ENCODE measurements at regions not wholly inside any gene's neighbourhood (a gene's known extent, or its start where the extent isn't known, plus 50 kb on each side); places are given as distances from the start of the nearest gene placed in this dataset.

- no peak for DNase-seq (ENCODE audit: low spot score)
- TF ChIP-seq CTCF (IDR thresholded peaks at IDR 0.05; ENCODE audit: borderline replicate concordance, control extremely low read depth, extremely low read depth, insufficient read depth, missing control alignments), result no peak
- in situ Hi-C loops (cut with MboI; ENCODE audit: low sequenced_read_pairs, unreplicated experiment), result no loop called here
These were observed 234.5 kb downstream of the NXPE2 start for GRCh38 chr11:114912826-114913225.

DNA sequence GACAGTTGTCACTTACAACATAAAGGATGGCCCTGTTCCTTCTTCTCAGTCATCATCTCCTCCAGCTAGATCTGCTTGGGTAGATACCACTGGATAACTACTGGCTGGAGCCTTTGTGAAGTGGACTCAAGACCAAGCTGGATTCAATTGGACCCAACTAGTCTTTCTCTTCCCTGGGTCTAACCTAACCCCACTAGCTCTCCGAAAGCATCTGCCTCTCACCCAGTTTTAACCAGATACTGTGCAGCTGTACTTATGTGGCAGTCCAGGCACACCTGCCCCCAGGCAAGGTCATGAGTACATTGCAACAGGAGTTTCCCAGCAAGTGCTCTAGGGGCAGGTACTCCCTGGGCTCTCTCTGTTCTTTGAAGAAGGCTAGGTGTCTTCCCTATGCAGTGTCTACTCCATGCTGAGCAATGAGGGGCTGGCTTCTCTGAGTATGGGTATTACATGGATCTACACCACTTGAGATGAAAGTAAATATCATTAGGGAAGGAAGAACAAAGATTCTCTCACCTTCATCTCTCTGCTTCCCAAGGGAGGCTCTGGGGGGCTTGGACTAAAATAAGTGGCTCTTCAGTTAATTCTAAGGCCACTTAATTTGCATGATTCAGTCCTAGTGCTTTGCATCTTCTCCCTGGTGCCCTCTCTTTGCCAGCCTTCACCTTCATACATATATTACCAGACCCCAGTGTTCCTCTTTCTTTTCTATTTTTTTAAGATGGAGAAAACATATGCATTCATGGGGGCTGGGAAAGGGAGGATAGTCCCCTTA is 236.1 kb downstream of the NXPE2 start:
- TF ChIP-seq CTCF (IDR thresholded peaks at IDR 0.05; ENCODE audit: borderline replicate concordance, control extremely low read depth, extremely low read depth, insufficient read depth, missing control alignments), result no peak
- no peak for DNase-seq (ENCODE audit: low spot score)
- in situ Hi-C loops (cut with MboI; ENCODE audit: low sequenced_read_pairs, unreplicated experiment), result no loop called here

- no peak for TF ChIP-seq CTCF (IDR thresholded peaks at IDR 0.05; ENCODE audit: borderline replicate concordance, control extremely low read depth, extremely low read depth, insufficient read depth, missing control alignments)
- DNase-seq (ENCODE audit: low spot score), result no peak
- in situ Hi-C loops (cut with MboI; ENCODE audit: low sequenced_read_pairs, unreplicated experiment), result no loop called here
These were observed 237.8 kb downstream of the NXPE2 start for GRCh38 chr11:114915871-114916805.

DNA sequence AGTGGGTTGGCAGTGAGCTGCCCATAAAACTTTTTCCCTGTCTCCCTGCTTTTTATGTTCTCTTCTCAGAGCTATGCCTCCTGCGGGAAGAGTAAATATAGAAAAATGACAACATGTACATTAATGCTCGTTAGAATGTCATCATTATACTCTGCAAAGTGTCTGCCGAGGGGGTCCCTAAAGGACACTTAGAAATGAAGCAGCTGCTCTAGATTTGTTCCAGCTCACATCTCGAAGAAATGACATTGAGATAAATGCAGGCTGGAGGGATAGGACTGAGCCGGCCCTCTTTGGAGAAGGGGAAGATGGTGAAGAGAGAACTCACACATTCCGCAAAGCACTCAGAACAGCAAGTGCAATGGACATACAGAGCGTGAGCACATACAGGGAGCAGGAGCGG is 240.0 kb downstream of the NXPE2 start:
- in situ Hi-C loops (cut with MboI; ENCODE audit: low sequenced_read_pairs, unreplicated experiment), result no loop called here
- TF ChIP-seq CTCF (IDR thresholded peaks at IDR 0.05; ENCODE audit: borderline replicate concordance, control extremely low read depth, extremely low read depth, insufficient read depth, missing control alignments), result no peak
- no peak for DNase-seq (ENCODE audit: low spot score)

GRCh38 chr11:114921697-114922096 is 243.4 kb downstream of the NXPE2 start:
- no peak for TF ChIP-seq CTCF (IDR thresholded peaks at IDR 0.05; ENCODE audit: borderline replicate concordance, control extremely low read depth, extremely low read depth, insufficient read depth, missing control alignments)
- DNase-seq (ENCODE audit: low spot score), result no peak
- in situ Hi-C loops (cut with MboI; ENCODE audit: low sequenced_read_pairs, unreplicated experiment), result no loop called here

- DNase-seq (ENCODE audit: low spot score), result no peak
- TF ChIP-seq CTCF (IDR thresholded peaks at IDR 0.05; ENCODE audit: borderline replicate concordance, control extremely low read depth, extremely low read depth, insufficient read depth, missing control alignments), result no peak
- in situ Hi-C loops (cut with MboI; ENCODE audit: low sequenced_read_pairs, unreplicated experiment), result no loop called here
These were observed 245.7 kb downstream of the NXPE2 start for GRCh38 chr11:114924042-114924441.
